ENCODE measurements at regions not wholly inside any gene's neighbourhood (a gene's known extent, or its start where the extent isn't known, plus 50 kb on each side); places are given as distances from the start of the nearest gene placed in this dataset.

GRCh38 chr2:16361261-16361995, 304.2 kb downstream of the CYRIA start:
- 0 out of 2 replicates have a peak, but pooled peaks have one; percentile 27 for TF ChIP-seq CTCF (conservative IDR thresholded peaks at IDR 0.05; ENCODE audit: low read length)
- TF ChIP-seq EZH2phosphoT487 (IDR thresholded peaks at IDR 0.05; ENCODE audit: borderline replicate concordance) = no peak
